Activated CD4-positive, alpha-beta T cell treated with anti-CD3 and anti-CD28 coated beads, Interleukin-2, amount 10 ng/mL, durations not matched to agents 7 days and 5 days (primary cell): ENCODE measurements at regions not wholly inside any gene's neighbourhood (a gene's known extent, or its start where the extent isn't known, plus 50 kb on each side); places are given as distances from the start of the nearest gene placed in this dataset.

Experiments used
- CTCF ChIA-PET: fragments of 350-600 bp; sonication (Branson Sonifier 250); formaldehyde crosslinking; loops from one replicate; lab custom pipeline; 2021; ENCODE audit warnings: antibody characterized with exemption; lab: Charles Lee
- POLR2A ChIA-PET: fragments of 350-600 bp; sonication (Branson Sonifier 250); formaldehyde crosslinking; loops from one replicate; lab custom pipeline; 2021; ENCODE audit warnings: antibody characterized with exemption; lab: Charles Lee
- DNase-seq: peaks from one replicate; pipeline ENCODE4 v3.0.0-alpha.2; 2020
- H3K27ac Mint-ChIP-seq: one replicate; pipeline ENCODE4 v1.8.0; 2021; ENCODE audit warnings: mild to moderate bottlenecking, moderate library complexity, mixed read lengths
- H3K27me3 Mint-ChIP-seq: one replicate; pipeline ENCODE4 v1.8.0; 2021; ENCODE audit warnings: mixed read lengths
- H3K36me3 Mint-ChIP-seq: one replicate; pipeline ENCODE4 v1.8.0; 2021; ENCODE audit warnings: low read depth, mixed read lengths
- H3K4me1 Mint-ChIP-seq: one replicate; pipeline ENCODE4 v1.8.0; 2021; ENCODE audit warnings: mixed read lengths
- H3K4me3 Mint-ChIP-seq: one replicate; pipeline ENCODE4 v1.8.0; 2021; ENCODE audit warnings: mild to moderate bottlenecking, moderate library complexity, mixed read lengths
- H3K9me3 Mint-ChIP-seq: one replicate; pipeline ENCODE4 v1.8.0; 2021; ENCODE audit warnings: mixed read lengths

DNA sequence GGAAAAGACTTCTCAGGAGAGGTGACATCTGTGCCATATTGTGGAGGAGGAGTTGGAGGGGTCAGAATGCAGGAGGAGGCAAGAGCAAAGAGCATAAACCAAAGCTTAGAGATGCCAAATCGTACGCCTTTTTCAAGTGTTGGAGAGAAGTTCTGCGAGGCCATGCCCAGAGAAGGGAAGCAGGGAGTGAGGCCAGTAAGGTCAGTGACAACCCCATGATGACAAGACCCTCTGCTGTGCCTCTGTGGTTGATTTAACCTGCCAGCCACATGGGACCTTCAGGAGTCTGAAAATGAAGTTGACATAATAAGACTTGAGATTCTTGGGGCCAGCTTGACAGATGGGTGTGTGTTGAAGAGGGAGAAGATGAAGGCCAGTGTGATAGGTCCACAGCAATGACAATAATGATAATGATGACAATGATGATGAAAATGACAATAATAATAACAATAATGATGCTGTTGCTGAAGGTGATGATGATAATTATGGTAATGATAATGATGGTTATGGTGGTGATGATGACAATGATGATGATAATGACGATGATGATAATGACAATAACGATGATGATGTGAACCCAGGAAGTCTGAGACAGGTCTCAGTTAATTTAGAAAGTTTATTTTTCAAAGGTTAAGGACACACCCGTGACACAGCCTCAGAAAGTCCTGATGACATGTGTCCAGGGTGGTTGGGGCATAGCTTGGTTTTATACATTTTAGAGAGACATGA lies 152.6 kb upstream of the B3GAT1 start:
- Mint-ChIP-seq H3K36me3 (no peaks in the 10 kb centered on the region), H3K9me3 (no peaks in the 10 kb centered on the region), H3K4me1 (no peaks in the 10 kb centered on the region), H3K4me3 (no peak overlapping the region), H3K27ac (no peak overlapping the region), H3K27me3 (no peaks in the 10 kb centered on the region)
- CTCF ChIA-PET = no interaction called here
- DNase-seq = no peak
- POLR2A ChIA-PET = no interaction called here

DNA sequence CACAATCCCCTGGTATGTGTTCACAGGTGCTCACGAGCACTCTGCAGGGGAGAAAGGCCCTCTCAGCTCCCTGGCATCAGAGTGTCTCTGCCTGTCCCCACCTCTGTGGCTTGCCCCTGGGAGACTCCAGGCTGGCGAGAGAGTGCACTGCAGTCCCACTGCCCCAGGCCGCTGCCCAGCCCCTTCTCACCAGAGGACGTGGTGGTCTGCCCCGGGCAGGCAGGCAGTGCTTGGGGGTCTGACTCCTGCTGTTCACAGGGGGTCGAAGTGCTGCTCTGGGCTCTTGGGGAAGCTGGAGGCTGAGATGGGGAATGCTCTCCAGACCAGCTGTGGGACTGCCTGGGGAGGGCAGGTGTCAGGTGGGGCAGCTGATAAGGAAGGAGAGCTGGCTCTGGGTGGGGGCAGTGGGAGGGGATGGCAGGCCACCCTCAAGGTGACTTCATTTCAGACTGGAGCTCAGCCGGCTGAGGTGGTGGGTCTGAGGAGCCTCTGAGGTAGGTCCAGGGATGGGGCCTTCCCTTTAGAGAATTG lies 151.0 kb upstream of the B3GAT1 start:
- POLR2A ChIA-PET = no interaction called here
- no peak overlapping the region for H3K27ac Mint-ChIP-seq
- H3K4me3 Mint-ChIP-seq = no peak overlapping the region
- H3K36me3 Mint-ChIP-seq = no peaks in the 10 kb centered on the region
- peaks cover 1% of the 10 kb centered on the region for H3K27me3 Mint-ChIP-seq
- DNase-seq = no peak
- H3K4me1 Mint-ChIP-seq = no peaks in the 10 kb centered on the region
- H3K9me3 Mint-ChIP-seq = no peaks in the 10 kb centered on the region
- CTCF ChIA-PET = interaction anchor here (0.6 kb wide), 1 partner anchor 9 kb away, joined by 3 read pairs; no protein-coding TSS in a partner anchor

DNA sequence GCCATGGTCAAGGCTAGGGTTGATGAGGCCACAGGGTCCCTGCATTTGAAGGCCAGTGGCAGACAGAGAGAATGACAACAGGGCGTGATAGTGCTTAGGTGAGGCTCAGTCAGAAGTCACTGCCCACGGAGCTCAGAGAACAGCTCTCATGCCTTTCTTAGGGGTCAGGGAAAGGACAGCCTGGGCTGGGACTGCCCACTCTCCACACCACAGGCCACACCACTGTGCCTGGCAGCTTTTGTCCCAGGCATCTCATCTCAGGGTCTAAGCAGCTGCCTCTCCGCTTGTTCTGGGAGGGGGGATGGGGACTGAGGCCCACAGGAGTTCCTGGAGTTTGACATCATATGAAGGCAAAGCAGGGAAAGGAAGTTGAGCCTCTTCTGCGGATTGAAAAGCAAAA lies 150.2 kb upstream of the B3GAT1 start:
- Mint-ChIP-seq H3K9me3 (no peaks in the 10 kb centered on the region), H3K4me3 (no peak overlapping the region), H3K4me1 (no peaks in the 10 kb centered on the region), H3K36me3 (no peaks in the 10 kb centered on the region), H3K27ac (no peak overlapping the region), H3K27me3 (peaks cover 1% of the 10 kb centered on the region)
- ChIA-PET CTCF (no interaction called here), POLR2A (no interaction called here)
- DNase-seq = no peak

DNA sequence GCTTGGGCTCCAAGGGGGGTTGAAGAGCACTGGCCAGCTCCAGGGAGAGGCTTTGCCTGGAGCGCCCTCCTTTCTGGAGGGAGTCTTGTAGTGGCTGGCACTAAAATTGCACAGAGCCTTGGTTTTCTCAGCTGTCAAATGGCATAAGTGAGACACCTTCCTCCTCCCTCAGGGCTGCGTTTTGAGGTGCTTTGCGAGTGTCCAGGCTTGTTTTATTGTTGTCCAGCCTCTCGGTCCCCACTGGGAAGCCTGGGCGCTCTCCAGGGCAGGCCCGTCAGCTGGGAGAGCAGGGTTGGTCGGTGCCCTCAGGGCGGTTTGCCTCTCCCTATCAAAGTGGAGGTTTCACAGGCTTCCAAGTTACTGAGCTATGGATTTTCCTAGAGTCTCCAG lies 149.3 kb upstream of the B3GAT1 start:
- H3K36me3 Mint-ChIP-seq = no peaks in the 10 kb centered on the region
- H3K27me3 Mint-ChIP-seq = peaks cover 5% of the 10 kb centered on the region
- ChIA-PET CTCF (no interaction called here), POLR2A (no interaction called here)
- no peaks in the 10 kb centered on the region for H3K9me3 Mint-ChIP-seq
- no peak for DNase-seq
- H3K4me1 Mint-ChIP-seq = no peaks in the 10 kb centered on the region
- no peak overlapping the region for H3K4me3 Mint-ChIP-seq
- H3K27ac Mint-ChIP-seq = no peak overlapping the region

DNA sequence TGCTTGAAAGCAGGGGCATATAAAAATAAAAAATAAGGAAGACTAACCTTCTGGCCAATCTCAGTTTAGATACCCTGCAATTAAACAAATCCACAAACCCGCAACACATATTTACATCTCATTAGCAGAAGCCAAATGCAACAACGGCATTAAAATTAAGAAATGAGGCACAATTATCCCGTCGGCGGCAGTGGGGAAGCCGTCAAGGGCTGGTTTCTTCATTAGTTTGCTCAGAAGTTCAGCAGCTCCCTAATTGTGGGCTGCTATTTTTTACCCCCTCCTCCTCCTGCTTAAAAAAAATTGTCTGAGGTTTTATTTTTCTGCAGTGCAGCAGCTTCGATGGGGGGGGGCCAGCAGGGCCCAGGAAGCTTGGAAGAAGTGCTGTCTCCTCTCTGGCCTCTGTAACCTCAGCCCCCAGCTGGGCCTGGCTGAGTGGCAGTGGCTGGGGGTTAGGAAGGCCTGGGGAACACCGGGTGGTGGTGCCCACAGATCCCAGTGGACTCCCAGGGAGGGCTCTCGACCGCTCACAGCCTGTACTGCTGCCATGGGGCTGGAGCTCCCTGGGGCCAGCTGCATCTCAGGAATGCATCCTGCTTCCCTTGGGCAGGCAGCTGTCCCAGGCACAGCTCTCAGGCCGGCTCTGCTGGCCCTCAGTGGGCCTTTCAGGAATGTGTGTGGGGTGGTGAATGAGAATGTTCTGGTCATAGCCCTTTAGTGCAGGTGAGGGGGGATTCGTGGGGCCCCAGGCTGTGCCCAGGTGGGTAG lies 148.7 kb upstream of the B3GAT1 start:
- no peak overlapping the region for H3K4me3 Mint-ChIP-seq
- H3K9me3 Mint-ChIP-seq = no peaks in the 10 kb centered on the region
- H3K27me3 Mint-ChIP-seq = peaks cover 5% of the 10 kb centered on the region
- ChIA-PET POLR2A (no interaction called here), CTCF (no interaction called here)
- no peaks in the 10 kb centered on the region for H3K36me3 Mint-ChIP-seq
- no peaks in the 10 kb centered on the region for H3K4me1 Mint-ChIP-seq
- DNase-seq = no peak
- H3K27ac Mint-ChIP-seq = no peak overlapping the region

DNA sequence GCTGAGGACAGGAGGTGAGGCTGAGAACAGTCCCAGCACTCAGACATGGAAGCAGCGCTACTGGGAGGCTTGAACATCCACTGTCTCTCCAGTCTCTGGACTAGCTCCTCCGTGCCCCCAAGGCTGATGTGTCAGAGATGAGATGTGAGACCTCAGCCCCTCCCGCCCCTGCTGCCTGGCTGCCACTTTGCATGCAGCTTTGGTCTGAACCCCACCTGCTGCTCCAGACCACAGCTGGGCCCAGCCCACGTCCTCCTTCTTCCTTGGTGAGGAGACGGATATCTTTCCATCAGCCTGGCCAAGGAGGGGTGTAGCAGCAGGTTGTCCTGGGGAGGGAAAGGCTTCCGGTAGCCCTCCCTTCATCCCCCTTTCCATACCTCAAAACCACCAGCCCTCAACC lies 148.0 kb upstream of the B3GAT1 start:
- peaks cover 5% of the 10 kb centered on the region for H3K27me3 Mint-ChIP-seq
- ChIA-PET POLR2A (no interaction called here), CTCF (no interaction called here)
- no peaks in the 10 kb centered on the region for H3K9me3 Mint-ChIP-seq
- no peaks in the 10 kb centered on the region for H3K36me3 Mint-ChIP-seq
- no peak overlapping the region for H3K27ac Mint-ChIP-seq
- DNase-seq = no peak
- no peaks in the 10 kb centered on the region for H3K4me1 Mint-ChIP-seq
- no peak overlapping the region for H3K4me3 Mint-ChIP-seq

DNA sequence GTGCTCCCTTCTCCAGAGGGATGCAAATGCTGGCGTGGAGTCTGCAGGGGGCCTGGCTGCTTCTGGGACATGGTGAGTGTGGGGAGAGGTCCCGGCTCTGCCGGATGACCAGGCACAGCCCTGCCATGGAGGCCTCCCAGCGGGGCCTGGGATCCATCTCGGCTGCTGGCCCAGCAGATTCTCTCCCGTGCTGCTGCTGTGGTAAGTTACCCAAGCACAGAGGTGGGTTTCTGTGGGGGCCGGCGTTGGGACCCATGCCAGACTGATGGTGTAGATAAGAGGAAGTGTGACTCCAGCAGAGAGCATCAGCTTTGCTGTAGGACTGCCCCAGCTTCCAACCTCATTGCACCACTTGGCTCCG lies 147.5 kb upstream of the B3GAT1 start:
- ChIA-PET CTCF (no interaction called here), POLR2A (no interaction called here)
- Mint-ChIP-seq H3K27me3 (peaks cover 5% of the 10 kb centered on the region), H3K9me3 (no peaks in the 10 kb centered on the region), H3K27ac (no peak overlapping the region), H3K4me1 (no peaks in the 10 kb centered on the region), H3K36me3 (no peaks in the 10 kb centered on the region), H3K4me3 (no peak overlapping the region)
- DNase-seq = no peak

DNA sequence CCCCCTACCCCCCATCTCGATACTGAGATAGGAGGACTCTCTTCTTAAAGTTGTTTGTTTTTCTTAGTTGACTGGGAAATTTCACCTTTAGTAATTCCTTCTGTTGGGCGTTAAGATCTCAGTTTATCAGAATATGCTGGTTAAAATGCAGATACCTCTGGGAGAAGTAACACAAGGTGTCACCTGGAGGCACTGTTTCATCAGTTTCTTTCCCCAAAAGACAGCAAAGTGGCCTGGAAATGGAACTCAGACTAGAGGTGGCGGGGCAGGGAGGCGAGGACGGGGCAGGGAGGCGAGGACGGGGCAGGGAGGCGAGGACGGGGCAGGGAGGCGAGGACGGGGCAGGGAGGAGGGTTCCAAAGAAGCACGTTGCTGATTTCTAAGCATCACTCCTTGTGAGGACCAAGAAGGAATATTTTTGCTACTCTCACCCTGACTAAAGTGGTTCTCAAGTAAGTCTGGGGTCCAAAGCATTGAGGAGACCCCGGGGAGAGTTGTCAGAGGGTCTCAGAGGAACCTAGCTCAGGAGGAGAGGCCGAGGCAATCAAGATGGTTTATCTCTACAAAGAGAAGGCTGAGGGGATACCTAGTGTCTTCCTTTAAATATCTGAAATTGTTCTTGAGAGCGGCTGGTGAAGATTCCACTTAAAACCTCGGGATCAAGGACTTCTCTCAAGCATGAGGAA lies 147.0 kb upstream of the B3GAT1 start:
- ChIA-PET CTCF (no interaction called here), POLR2A (no interaction called here)
- Mint-ChIP-seq H3K27ac (no peak overlapping the region), H3K4me1 (no peaks in the 10 kb centered on the region), H3K36me3 (no peaks in the 10 kb centered on the region), H3K27me3 (peaks cover 5% of the 10 kb centered on the region), H3K4me3 (no peak overlapping the region), H3K9me3 (no peaks in the 10 kb centered on the region)
- DNase-seq = no peak

DNA sequence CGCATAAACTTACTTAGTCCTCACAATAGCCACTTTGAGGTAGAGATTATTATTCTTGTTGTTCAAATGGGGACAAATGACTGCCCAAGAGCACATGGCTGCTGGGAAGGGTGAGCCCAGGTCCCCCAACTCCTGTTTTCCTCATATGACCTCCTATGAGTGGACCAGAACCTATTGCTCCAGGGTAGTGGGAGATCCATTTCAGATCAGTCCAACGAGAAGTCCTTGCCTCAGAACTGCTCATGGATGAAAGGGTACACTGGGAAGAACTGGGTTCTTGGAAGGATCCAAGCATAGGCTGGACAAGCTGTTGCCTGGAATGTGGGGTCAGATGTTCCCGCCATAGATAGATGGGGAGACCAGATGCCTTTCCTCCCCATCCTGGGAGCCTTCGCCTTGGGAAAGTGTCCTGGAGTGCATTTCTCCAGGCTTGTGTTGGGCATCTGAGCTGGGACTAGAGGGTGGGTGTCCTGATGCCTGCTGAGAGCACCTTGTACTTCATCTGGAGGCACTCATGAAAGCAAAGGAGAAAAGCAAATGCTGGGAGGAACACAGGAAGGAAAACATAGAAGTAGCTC lies 146.3 kb upstream of the B3GAT1 start:
- H3K9me3 Mint-ChIP-seq = no peaks in the 10 kb centered on the region
- DNase-seq = no peak
- CTCF ChIA-PET = no interaction called here
- H3K36me3 Mint-ChIP-seq = no peaks in the 10 kb centered on the region
- no peak overlapping the region for H3K27ac Mint-ChIP-seq
- POLR2A ChIA-PET = no interaction called here
- no peaks in the 10 kb centered on the region for H3K4me1 Mint-ChIP-seq
- H3K4me3 Mint-ChIP-seq = no peak overlapping the region
- H3K27me3 Mint-ChIP-seq = peaks cover 5% of the 10 kb centered on the region

DNA sequence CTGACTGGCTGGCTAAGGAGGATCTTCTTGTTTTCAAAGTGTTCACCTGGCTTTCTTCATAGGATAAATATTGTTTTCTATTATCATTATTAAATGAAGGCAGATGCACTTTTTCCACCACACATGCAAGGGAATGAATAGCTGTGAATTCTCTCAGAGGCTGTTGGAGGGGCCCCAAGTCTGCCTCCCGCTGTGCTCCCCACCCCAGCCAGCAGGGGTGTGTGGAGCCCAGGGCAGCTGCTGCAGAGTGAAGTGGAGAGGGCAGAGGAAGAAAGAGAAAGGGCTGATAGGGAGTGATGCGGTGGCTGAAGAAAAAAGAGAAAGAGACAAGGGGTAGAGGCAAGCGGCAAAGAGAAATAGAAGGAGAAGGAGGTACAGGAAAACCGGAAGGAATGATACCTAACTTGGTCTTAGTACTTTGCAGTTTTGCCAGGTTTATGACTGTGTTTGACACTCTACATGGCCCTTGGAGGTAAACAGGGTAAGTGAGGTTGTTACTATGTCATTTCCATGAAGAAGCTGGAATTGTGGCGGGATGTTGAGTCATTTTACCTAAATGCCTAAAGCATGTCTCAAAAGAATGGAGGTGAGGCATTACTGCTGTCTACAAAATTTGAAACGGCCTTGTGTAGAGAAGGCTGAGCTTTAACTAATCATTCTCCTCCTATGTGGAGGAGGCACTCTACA lies 145.7 kb upstream of the B3GAT1 start:
- no peak for DNase-seq
- ChIA-PET POLR2A (no interaction called here), CTCF (no interaction called here)
- Mint-ChIP-seq H3K36me3 (no peaks in the 10 kb centered on the region), H3K4me3 (no peak overlapping the region), H3K27ac (no peak overlapping the region), H3K27me3 (peaks cover 5% of the 10 kb centered on the region), H3K9me3 (no peaks in the 10 kb centered on the region), H3K4me1 (no peaks in the 10 kb centered on the region)

DNA sequence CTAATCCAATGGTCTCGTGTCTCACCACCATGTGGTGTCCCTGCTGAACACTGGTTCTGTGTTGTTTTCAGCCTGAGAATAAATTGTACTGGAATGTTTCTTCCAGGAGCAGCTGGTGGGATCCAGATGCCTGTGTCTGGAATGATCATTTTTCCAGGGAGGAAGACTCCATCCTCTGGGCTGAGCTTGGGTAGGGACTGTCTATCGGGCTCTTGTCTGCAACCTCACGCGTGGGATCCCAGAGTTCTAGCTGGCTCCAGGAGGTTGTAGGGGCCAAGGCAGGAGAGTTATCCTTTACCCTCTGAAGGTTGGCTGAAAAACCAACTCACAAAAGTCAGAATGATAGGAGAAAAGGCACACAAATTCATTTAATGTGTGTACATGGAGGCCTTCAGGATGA lies 144.1 kb upstream of the B3GAT1 start:
- peaks cover 5% of the 10 kb centered on the region for H3K27me3 Mint-ChIP-seq
- ChIA-PET CTCF (no interaction called here), POLR2A (no interaction called here)
- no peaks in the 10 kb centered on the region for H3K36me3 Mint-ChIP-seq
- H3K27ac Mint-ChIP-seq = no peak overlapping the region
- no peaks in the 10 kb centered on the region for H3K4me1 Mint-ChIP-seq
- no peak overlapping the region for H3K4me3 Mint-ChIP-seq
- DNase-seq = no peak
- H3K9me3 Mint-ChIP-seq = no peaks in the 10 kb centered on the region

DNA sequence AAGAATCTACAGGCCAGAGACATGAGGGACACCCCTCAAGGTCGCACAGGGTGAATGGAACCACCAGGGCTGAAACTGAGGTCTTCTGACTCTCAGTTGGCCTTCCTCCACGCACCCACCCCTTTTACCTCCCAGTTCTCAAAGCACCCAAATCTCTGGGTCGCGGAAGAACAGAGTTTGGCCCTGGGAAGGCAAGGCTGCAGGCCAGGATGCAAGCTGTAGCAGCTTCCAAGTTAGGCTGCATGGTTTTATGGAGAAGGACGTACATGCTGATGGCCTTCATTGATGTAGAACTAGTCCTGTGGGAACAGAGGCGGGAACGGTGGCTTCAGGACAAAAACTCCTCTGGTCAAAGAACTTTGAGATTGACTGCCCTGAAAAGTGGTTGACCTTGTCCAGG lies 143.5 kb upstream of the B3GAT1 start:
- ChIA-PET POLR2A (no interaction called here), CTCF (no interaction called here)
- no peaks in the 10 kb centered on the region for H3K9me3 Mint-ChIP-seq
- H3K27me3 Mint-ChIP-seq = peaks cover 5% of the 10 kb centered on the region
- H3K4me1 Mint-ChIP-seq = no peaks in the 10 kb centered on the region
- DNase-seq = no peak
- H3K27ac Mint-ChIP-seq = no peak overlapping the region
- no peak overlapping the region for H3K4me3 Mint-ChIP-seq
- H3K36me3 Mint-ChIP-seq = no peaks in the 10 kb centered on the region
